Sigmoid colon (tissue), 6 donors: ENCODE measurements at regions not wholly inside any gene's neighbourhood (a gene's known extent, or its start where the extent isn't known, plus 50 kb on each side); places are given as distances from the start of the nearest gene placed in this dataset.

Experiments used
- DNase-seq: peaks from one replicate; pipeline ENCODE4 v3.0.0-alpha.2; 2019
- H3K27ac ChIP-seq, 4 donors: fragments of 200-600 bp; sonication (generic); one replicate each; pipeline ENCODE4 v1.5.1; 2016 to 2019; ENCODE audit warnings: mild to moderate bottlenecking in 1 of 4
- H3K27me3 ChIP-seq, 3 donors: fragments of 200-600 bp; sonication (generic); one replicate each; pipeline ENCODE4 v1.5.1; 2019; ENCODE audit warnings: mild to moderate bottlenecking in 1 of 3
- H3K36me3 ChIP-seq, 4 donors: fragments of 200-600 bp; sonication (generic); one replicate each; pipeline ENCODE4 v1.5.1; 2016 to 2019
- H3K4me1 ChIP-seq, 4 donors: fragments of 200-600 bp; sonication (generic); one replicate each; pipeline ENCODE4 v1.5.1; 2017 to 2019
- H3K4me3 ChIP-seq, 4 donors: fragments of 200-600 bp; sonication (generic); one replicate each; pipeline ENCODE4 v1.5.1; 2017 to 2019; ENCODE audit warnings: mild to moderate bottlenecking in 2 of 4, moderate library complexity in 1 of 4
- H3K9me3 ChIP-seq, 4 donors: fragments of 200-600 bp in 3 of 4; sonication (generic) in 3 of 4; one replicate each; pipeline versions ENCODE4 v1.5.1 to v1.6.1; 2013 to 2019
- CTCF ChIP-seq, 4 experiments: fragments of 450-650 bp in 3 of 4; fragments of 200-600 bp in 1 of 4; IDR thresholded peaks; one replicate each; pipeline ENCODE4 v1.5.1; 2016 to 2019; ENCODE audit warnings: antibody characterized with exemption in 4 of 4, mild to moderate bottlenecking in 3 of 4, moderate library complexity in 2 of 4
- EP300 ChIP-seq, 4 donors: sonication (generic); formaldehyde crosslinking; IDR thresholded peaks; one replicate each; pipeline ENCODE4 v1.6.1; 2017; ENCODE audit warnings: antibody characterized with exemption in 4 of 4
- POLR2A ChIP-seq, 2 donors: fragments of 450-650 bp; IDR thresholded peaks; one replicate each; pipeline ENCODE4 v1.6.1; 2016; ENCODE audit warnings: antibody characterized with exemption in 2 of 2, mild to moderate bottlenecking in 2 of 2, moderate library complexity in 2 of 2
- POLR2AphosphoS5 ChIP-seq, 4 donors: sonication (generic); formaldehyde crosslinking; IDR thresholded peaks; one replicate each; pipeline ENCODE4 v1.6.1; 2017; ENCODE audit warnings: antibody characterized with exemption in 4 of 4
- WGBS, 2 donors: extraction: QIAGEN DNeasy Blood & Tissue Kit; methylation state at CpG; one replicate each; pipeline ENCODE4 v1.1.7; 2013; 5-methylcytosine and 5-hydroxymethylcytosine counted together
- intact Hi-C: fragments of 100-400 bp; cut with DNase I; formaldehyde crosslinking; loops from one replicate; pipeline ENCODE4 v1.15.1; 2023
- donor health status: healthy with polysubstance abuse.
- donor health status: healthy.

GRCh38 chr1:193471981-193472380 lies 285.6 kb upstream of the B3GALT2 start:
- no peak for DNase-seq
- intact Hi-C loops: no loop called here

GRCh38 chr1:193463326-193463932 lies 277.0 kb upstream of the B3GALT2 start:
- no peaks in the 10 kb centered on the region for H3K9me3 ChIP-seq
- DNase-seq: no peak
- TF ChIP-seq EP300 (IDR thresholded peaks at IDR 0.05) (no peak), POLR2A (IDR thresholded peaks at IDR 0.05) (no peak), CTCF (IDR thresholded peaks at IDR 0.05) (no peak), POLR2AphosphoS5 (IDR thresholded peaks at IDR 0.05) (no peak)
- no peak overlapping the region for H3K27ac ChIP-seq
- H3K4me1 ChIP-seq: no peaks in the 10 kb centered on the region
- H3K27me3 ChIP-seq: no peaks in the 10 kb centered on the region
- WGBS, 2 donors: 89 to 91% methylated on average over 5 of the region's 5 CpGs
- H3K4me3 ChIP-seq: no peak overlapping the region
- intact Hi-C loops: no loop called here
- H3K36me3 ChIP-seq: no peaks in the 10 kb centered on the region

More at GRCh38 chr1:193471981-193472380, 285.6 kb upstream of the B3GALT2 start:
- Histone ChIP-seq H3K4me1 (no peaks in the 10 kb centered on the region), H3K27ac (no peak overlapping the region), H3K9me3 (no peaks in the 10 kb centered on the region), H3K4me3 (no peak overlapping the region), H3K27me3 (no peaks in the 10 kb centered on the region), H3K36me3 (no peaks in the 10 kb centered on the region)
- 46 to 59% methylated on average over 2 of the region's 2 CpGs for WGBS, 2 donors
- TF ChIP-seq CTCF (IDR thresholded peaks at IDR 0.05) (no peak), EP300 (IDR thresholded peaks at IDR 0.05) (no peak), POLR2AphosphoS5 (IDR thresholded peaks at IDR 0.05) (no peak), POLR2A (IDR thresholded peaks at IDR 0.05) (no peak)

- no peak overlapping the region for H3K27ac ChIP-seq
- no peak for DNase-seq
- H3K4me3 ChIP-seq: no peak overlapping the region
- H3K27me3 ChIP-seq: no peaks in the 10 kb centered on the region
- no peaks in the 10 kb centered on the region for H3K9me3 ChIP-seq
- no peaks in the 10 kb centered on the region for H3K36me3 ChIP-seq
- intact Hi-C loops: no loop called here
- 43 to 54% methylated on average over 5 of the region's 5 CpGs for WGBS, 2 donors
- no peak for TF ChIP-seq POLR2AphosphoS5 (IDR thresholded peaks at IDR 0.05)
- no peak for TF ChIP-seq CTCF (IDR thresholded peaks at IDR 0.05)
- no peak for TF ChIP-seq POLR2A (IDR thresholded peaks at IDR 0.05)
- no peak for TF ChIP-seq EP300 (IDR thresholded peaks at IDR 0.05)
- no peaks in the 10 kb centered on the region for H3K4me1 ChIP-seq
Measured at GRCh38 chr1:193462629-193463320, 276.4 kb upstream of the B3GALT2 start.

- 25 to 60% methylated on average over 5 of the region's 5 CpGs for WGBS, 2 donors
- no peaks in the 10 kb centered on the region for H3K9me3 ChIP-seq
- H3K4me1 ChIP-seq: no peaks in the 10 kb centered on the region
- DNase-seq: no peak
- no peaks in the 10 kb centered on the region for H3K36me3 ChIP-seq
- intact Hi-C loops: no loop called here
- TF ChIP-seq CTCF (IDR thresholded peaks at IDR 0.05): no peak
- TF ChIP-seq EP300 (IDR thresholded peaks at IDR 0.05): no peak
- TF ChIP-seq POLR2AphosphoS5 (IDR thresholded peaks at IDR 0.05): no peak
- TF ChIP-seq POLR2A (IDR thresholded peaks at IDR 0.05): no peak
- no peaks in the 10 kb centered on the region for H3K27me3 ChIP-seq
- no peak overlapping the region for H3K4me3 ChIP-seq
- H3K27ac ChIP-seq: no peak overlapping the region
Measured at GRCh38 chr1:193458628-193459027, 272.2 kb upstream of the B3GALT2 start.
